Suprapubic skin (tissue), 3 donors: ENCODE measurements at regions not wholly inside any gene's neighbourhood (a gene's known extent, or its start where the extent isn't known, plus 50 kb on each side); places are given as distances from the start of the nearest gene placed in this dataset.

Experiments used
- POLR2AphosphoS5 ChIP-seq, 3 donors: sonication (generic); formaldehyde crosslinking; IDR thresholded peaks; one replicate each; pipeline ENCODE4 v1.6.1; 2017; ENCODE audit warnings: antibody characterized with exemption in 3 of 3
- TF ChIP-seq, protein P1 (sequence below), 2 donors: fragments of 200-600 bp in 1 of 2; fragments of 450-650 bp in 1 of 2; sonication (generic) in 1 of 2; IDR thresholded peaks; one replicate each; pipeline ENCODE4 v1.5.1; 2016 to 2019; ENCODE audit warnings: antibody characterized with exemption in 2 of 2, mild to moderate bottlenecking in 1 of 2, moderate library complexity in 1 of 2

DNA sequence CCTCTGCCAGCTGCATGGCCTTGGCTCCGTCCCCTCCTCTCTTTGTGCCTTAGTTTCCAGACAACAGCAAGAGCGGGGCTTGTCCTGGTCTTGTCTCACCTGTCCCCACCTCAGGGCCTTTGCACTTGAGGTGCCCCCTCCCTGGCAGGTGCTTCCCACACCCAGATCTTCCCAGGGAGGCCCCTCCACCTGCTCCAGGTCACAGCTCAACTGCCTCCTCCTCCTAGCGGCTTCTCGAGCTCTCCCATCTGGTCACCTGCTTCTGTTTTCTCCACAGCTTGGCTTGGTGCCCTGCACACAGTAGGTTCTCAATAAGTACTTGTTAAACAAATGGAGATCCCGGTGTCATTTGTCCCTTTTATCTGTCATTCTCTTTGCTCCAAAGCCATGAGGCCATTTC is 64.3 kb upstream of the ZNF716 start:
- no peak for TF ChIP-seq POLR2AphosphoS5 (IDR thresholded peaks at IDR 0.05)
- TF ChIP-seq, protein P1, sequence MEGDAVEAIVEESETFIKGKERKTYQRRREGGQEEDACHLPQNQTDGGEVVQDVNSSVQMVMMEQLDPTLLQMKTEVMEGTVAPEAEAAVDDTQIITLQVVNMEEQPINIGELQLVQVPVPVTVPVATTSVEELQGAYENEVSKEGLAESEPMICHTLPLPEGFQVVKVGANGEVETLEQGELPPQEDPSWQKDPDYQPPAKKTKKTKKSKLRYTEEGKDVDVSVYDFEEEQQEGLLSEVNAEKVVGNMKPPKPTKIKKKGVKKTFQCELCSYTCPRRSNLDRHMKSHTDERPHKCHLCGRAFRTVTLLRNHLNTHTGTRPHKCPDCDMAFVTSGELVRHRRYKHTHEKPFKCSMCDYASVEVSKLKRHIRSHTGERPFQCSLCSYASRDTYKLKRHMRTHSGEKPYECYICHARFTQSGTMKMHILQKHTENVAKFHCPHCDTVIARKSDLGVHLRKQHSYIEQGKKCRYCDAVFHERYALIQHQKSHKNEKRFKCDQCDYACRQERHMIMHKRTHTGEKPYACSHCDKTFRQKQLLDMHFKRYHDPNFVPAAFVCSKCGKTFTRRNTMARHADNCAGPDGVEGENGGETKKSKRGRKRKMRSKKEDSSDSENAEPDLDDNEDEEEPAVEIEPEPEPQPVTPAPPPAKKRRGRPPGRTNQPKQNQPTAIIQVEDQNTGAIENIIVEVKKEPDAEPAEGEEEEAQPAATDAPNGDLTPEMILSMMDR (IDR thresholded peaks at IDR 0.05), result no peak
